ENCODE measurements at regions not wholly inside any gene's neighbourhood (a gene's known extent, or its start where the extent isn't known, plus 50 kb on each side); places are given as distances from the start of the nearest gene placed in this dataset.

DNA sequence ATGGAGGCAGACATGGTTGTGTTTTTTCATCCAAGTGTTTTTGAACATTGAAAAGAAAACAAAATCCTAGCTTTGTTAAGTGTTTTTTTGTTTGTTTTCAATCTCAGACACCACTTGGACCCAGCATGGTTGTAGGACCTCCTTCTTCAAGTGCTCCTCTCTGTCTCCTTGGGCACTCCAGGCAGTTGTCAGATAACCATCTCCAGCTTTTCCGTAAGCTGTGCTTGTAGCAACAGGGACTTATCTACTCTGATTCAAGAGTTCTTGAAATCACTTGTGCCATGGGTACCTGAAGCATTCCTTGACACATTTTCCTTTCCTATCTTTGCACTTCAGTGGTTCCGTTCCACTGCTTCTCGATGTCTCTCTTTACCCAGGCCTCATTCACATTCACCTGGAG, 334.9 kb upstream of the DDX53 start:
- no peaks in the 10 kb centered on the region for H3K9me3 ChIP-seq (ENCODE audit: low read length)
- no peak overlapping the region for H2AFZ ChIP-seq (ENCODE audit: low read depth, low read length)
- no peaks in the 10 kb centered on the region for H3K27me3 ChIP-seq (ENCODE audit: insufficient read depth, low read depth, low read length)
- H4K20me1 ChIP-seq (ENCODE audit: insufficient read depth), result no peaks in the 10 kb centered on the region
- no peaks in the 10 kb centered on the region for H3K79me2 ChIP-seq (replicated peaks; ENCODE audit: insufficient read depth, low read length)
- H3K27ac ChIP-seq (ENCODE audit: low read length), result no peak overlapping the region
- no peak overlapping the region for H3K9ac ChIP-seq (ENCODE audit: low read length)
- no peak overlapping the region for H3K4me2 ChIP-seq (ENCODE audit: low read length)
- H3F3A ChIP-seq (ENCODE audit: insufficient read depth, low read length, poor library complexity, severe bottlenecking), result no peaks in the 10 kb centered on the region
- no peak overlapping the region for H3K4me3 ChIP-seq (ENCODE audit: low read length)
- TF ChIP-seq RAD21 (conservative IDR thresholded peaks at IDR 0.05), result no peak
- no peak for TF ChIP-seq REST (IDR thresholded peaks at IDR 0.05; ENCODE audit: borderline replicate concordance)
- no peak for TF ChIP-seq CTCF (IDR thresholded peaks at IDR 0.05; ENCODE audit: poor library complexity, severe bottlenecking)
- TF ChIP-seq POLR2AphosphoS5 (IDR thresholded peaks at IDR 0.05), result no peak
- no peak for TF ChIP-seq TAF1 (IDR thresholded peaks at IDR 0.05; ENCODE audit: low read depth)
- H3K36me3 ChIP-seq (ENCODE audit: insufficient read depth, low read length), result no peaks in the 10 kb centered on the region
- no peaks in the 10 kb centered on the region for H3K9me2 ChIP-seq (ENCODE audit: insufficient read depth, low read length)

GRCh38 chrX:22665818-22666217, 333.9 kb upstream of the DDX53 start:
- no peak overlapping the region for H3K4me3 ChIP-seq (ENCODE audit: low read length)
- no peak for TF ChIP-seq SMC3 (conservative IDR thresholded peaks at IDR 0.05; ENCODE audit: poor library complexity)
- no peak for TF ChIP-seq EZH2 (IDR thresholded peaks at IDR 0.05; ENCODE audit: borderline replicate concordance, insufficient read depth, low read length, poor library complexity, severe bottlenecking)
- TF ChIP-seq CTCF (IDR thresholded peaks at IDR 0.05; ENCODE audit: poor library complexity, severe bottlenecking), result no peak
- no peak for TF ChIP-seq RAD21 (conservative IDR thresholded peaks at IDR 0.05)
- no peak for TF ChIP-seq EP300 (conservative IDR thresholded peaks at IDR 0.05; ENCODE audit: poor library complexity, severe bottlenecking)
- TF ChIP-seq MXI1 (conservative IDR thresholded peaks at IDR 0.05; ENCODE audit: poor library complexity, severe bottlenecking), result no peak
- TF ChIP-seq TAF1 (IDR thresholded peaks at IDR 0.05; ENCODE audit: low read depth), result no peak
- TF ChIP-seq POLR2AphosphoS5 (IDR thresholded peaks at IDR 0.05), result no peak
- TF ChIP-seq REST (IDR thresholded peaks at IDR 0.05; ENCODE audit: borderline replicate concordance), result no peak
- no peaks in the 10 kb centered on the region for H3K27me3 ChIP-seq (ENCODE audit: insufficient read depth, low read depth, low read length)
- H3K27ac ChIP-seq (ENCODE audit: low read length), result no peak overlapping the region
- H3K36me3 ChIP-seq (ENCODE audit: insufficient read depth, low read length), result no peaks in the 10 kb centered on the region
- H3K9me3 ChIP-seq (ENCODE audit: low read length), result no peaks in the 10 kb centered on the region
- H3K4me2 ChIP-seq (ENCODE audit: low read length), result no peak overlapping the region
- no peaks in the 10 kb centered on the region for H3K9me2 ChIP-seq (ENCODE audit: insufficient read depth, low read length)
- H4K20me1 ChIP-seq (ENCODE audit: insufficient read depth), result no peaks in the 10 kb centered on the region
- no peak overlapping the region for H2AFZ ChIP-seq (ENCODE audit: low read depth, low read length)
- no peak overlapping the region for H3K9ac ChIP-seq (ENCODE audit: low read length)
- no peaks in the 10 kb centered on the region for H3F3A ChIP-seq (ENCODE audit: insufficient read depth, low read length, poor library complexity, severe bottlenecking)
- no peaks in the 10 kb centered on the region for H3K79me2 ChIP-seq (replicated peaks; ENCODE audit: insufficient read depth, low read length)

Measured in neural cell (in vitro differentiated cells).